SK-N-SH (cell line): ENCODE measurements at regions not wholly inside any gene's neighbourhood (a gene's known extent, or its start where the extent isn't known, plus 50 kb on each side); places are given as distances from the start of the nearest gene placed in this dataset.

ENCODE experiments used
- CTCF ChIA-PET: fragments of 300-600, 350-600 bp; formaldehyde crosslinking; extraction: SDS; loops from one replicate; lab custom pipeline; 2021; lab: Yijun Ruan, JAX
- POLR2A ChIA-PET: fragments of 350-600 bp; sonication (Branson Sonifier 250); formaldehyde crosslinking; extraction: SDS; loops from one replicate; lab custom pipeline; 2020; ENCODE audit warnings: antibody characterized with exemption, inconsistent platforms; lab: Yijun Ruan, JAX
- DNase-seq: peaks from one replicate; pipeline ENCODE4 v3.0.0; 2012
- H2AFZ ChIP-seq: fragments of 200-600 bp; sonication (generic); 2 replicates; pipeline ENCODE4 v1.8.1; 2016; ENCODE audit warnings: antibody characterized with exemption, mild to moderate bottlenecking, low read depth
- H3F3A ChIP-seq: fragments of 200-600 bp; sonication (generic); replicated peaks from 2 replicates; pipeline ENCODE3; 2016; ENCODE audit warnings: antibody characterized with exemption, mild to moderate bottlenecking; ENCODE audit not compliant: insufficient read depth
- H3K27ac ChIP-seq, 2 experiments: fragments of 200-500 bp in 1 of 2; fragments of 200-600 bp in 1 of 2; sonication (Bioruptor generic) in 1 of 2; sonication (generic), shearing (Covaris generic) in 1 of 2; 2 replicates each; pipeline versions ENCODE4 v1.5.1 to v1.6.1; 2014 to 2016; ENCODE audit warnings: low read depth in 2 of 2, inconsistent platforms in 1 of 2, low read length in 1 of 2, mild to moderate bottlenecking in 1 of 2, mixed read lengths in 1 of 2
- H3K27me3 ChIP-seq: fragments of 200-600 bp; sonication (generic), shearing (Covaris generic); 2 replicates; pipeline ENCODE4 v1.6.1; 2016; ENCODE audit warnings: mixed run types; ENCODE audit not compliant: insufficient read depth
- H3K36me3 ChIP-seq, 2 experiments: fragments of 200-500 bp in 1 of 2; fragments of 200-600 bp in 1 of 2; sonication (Bioruptor generic) in 1 of 2; sonication (generic) in 1 of 2; replicated peaks in 1 of 2; 2 replicates each; pipeline versions ENCODE3 to v1.5.1; 2014 to 2016; ENCODE audit warnings: low read length in 1 of 2, mild to moderate bottlenecking in 1 of 2; ENCODE audit not compliant: insufficient read depth in 2 of 2, control insufficient read depth in 1 of 2
- H3K4me1 ChIP-seq, 2 experiments: fragments of 200-500 bp in 1 of 2; fragments of 200-600 bp in 1 of 2; sonication (Bioruptor generic) in 1 of 2; sonication (generic), shearing (Covaris generic) in 1 of 2; 2 replicates each; pipeline versions ENCODE4 v1.5.1 to v1.6.1; 2014 to 2016; ENCODE audit warnings: low read depth in 1 of 2, low read length in 1 of 2, mixed run types in 1 of 2; ENCODE audit not compliant: insufficient read depth in 2 of 2, control insufficient read depth in 1 of 2
- H3K4me2 ChIP-seq: fragments of 200-600 bp; sonication (generic), shearing (Covaris generic); 2 replicates; pipeline ENCODE4 v1.6.1; 2017; ENCODE audit warnings: mixed run types
- H3K4me3 ChIP-seq, 2 experiments: fragments of 200-500 bp in 1 of 2; fragments of 200-600 bp in 1 of 2; sonication (Bioruptor generic) in 1 of 2; sonication (generic), shearing (Covaris generic) in 1 of 2; 2 replicates each; pipeline versions ENCODE4 v1.5.1 to v1.8.1; 2014 to 2016; ENCODE audit warnings: low read depth in 2 of 2, inconsistent platforms in 1 of 2, low read length in 1 of 2, mild to moderate bottlenecking in 1 of 2, mixed read lengths in 1 of 2, moderate library complexity in 1 of 2
- H3K79me2 ChIP-seq: fragments of 200-600 bp; sonication (generic); 2 replicates; pipeline ENCODE4 v1.8.1; 2017; ENCODE audit warnings: mild to moderate bottlenecking; ENCODE audit not compliant: insufficient read depth
- H3K9ac ChIP-seq: fragments of 200-600 bp; sonication (generic); 2 replicates; pipeline ENCODE4 v1.6.1; 2017; ENCODE audit warnings: mixed run types
- H3K9me2 ChIP-seq: fragments of 200-600 bp; sonication (generic); 2 replicates; pipeline ENCODE4 v1.6.1; 2017; ENCODE audit warnings: mixed run types
- H3K9me3 ChIP-seq: fragments of 200-600 bp; sonication (generic); 2 replicates; pipeline ENCODE4 v1.6.1; 2017; ENCODE audit warnings: mixed run types, mild to moderate bottlenecking, moderate library complexity
- H4K20me1 ChIP-seq: fragments of 200-600 bp; sonication (generic); 2 replicates; pipeline ENCODE4 v1.6.1; 2017; ENCODE audit warnings: mild to moderate bottlenecking, mixed run types; ENCODE audit not compliant: insufficient read depth
- ELF1 ChIP-seq: IDR thresholded peaks from 2 replicates; pipeline ENCODE4 v1.4.0; 2012
- EP300 ChIP-seq, 2 experiments: IDR thresholded peaks; 2 replicates each; pipeline versions ENCODE4 v1.4.0 to v1.6.1; 2012; ENCODE audit warnings: borderline replicate concordance in 1 of 2, low read depth in 1 of 2, low read length in 1 of 2
- FOXJ3 ChIP-seq: sonication (generic); formaldehyde crosslinking; IDR thresholded peaks from 2 replicates; pipeline ENCODE4 v1.5.1; 2020; ENCODE audit warnings: mild to moderate bottlenecking, missing genetic modification reagents
- GABPA ChIP-seq: IDR thresholded peaks from 2 replicates; pipeline ENCODE4 v1.4.0; 2012; ENCODE audit warnings: low read depth, mild to moderate bottlenecking
- GATA2 ChIP-seq: sonication (generic); formaldehyde crosslinking; IDR thresholded peaks from 2 replicates; pipeline ENCODE4 v1.5.0; 2020; ENCODE audit warnings: mild to moderate bottlenecking, missing genetic modification reagents
- JUND ChIP-seq: IDR thresholded peaks from 2 replicates; pipeline ENCODE4 v1.4.0; 2012
- MXI1 ChIP-seq: IDR thresholded peaks from 2 replicates; pipeline ENCODE4 v1.6.1; 2012; ENCODE audit warnings: mild to moderate bottlenecking, low read depth, low read length, improper control_type of control experiment
- NFIC ChIP-seq: IDR thresholded peaks from 2 replicates; pipeline ENCODE4 v1.4.0; 2012; ENCODE audit warnings: borderline replicate concordance
- POLR2AphosphoS5 ChIP-seq: IDR thresholded peaks from 2 replicates; pipeline ENCODE4 v1.6.1; 2012; ENCODE audit warnings: low read depth, low read length
- RAD21 ChIP-seq: IDR thresholded peaks from 2 replicates; pipeline ENCODE4 v1.6.1; 2012; ENCODE audit warnings: mild to moderate bottlenecking, low read length
- RFX5 ChIP-seq: IDR thresholded peaks from 2 replicates; pipeline ENCODE4 v1.6.1; 2012; ENCODE audit warnings: mild to moderate bottlenecking, improper control_type of control experiment, low read length
- RXRA ChIP-seq: IDR thresholded peaks from 2 replicates; pipeline ENCODE4 v1.4.0; 2012; ENCODE audit warnings: low read depth, mild to moderate bottlenecking, borderline replicate concordance
- SIN3A ChIP-seq: IDR thresholded peaks from 2 replicates; pipeline ENCODE4 v1.6.1; 2012; ENCODE audit warnings: low read depth, mild to moderate bottlenecking, low read length, moderate library complexity, borderline replicate concordance
- SMC3 ChIP-seq: IDR thresholded peaks from 2 replicates; pipeline ENCODE4 v1.6.1; 2012; ENCODE audit warnings: low read depth, low read length, improper control_type of control experiment
- TAF1 ChIP-seq: IDR thresholded peaks from 2 replicates; pipeline ENCODE4 v1.6.1; 2012; ENCODE audit warnings: low read depth, mild to moderate bottlenecking, low read length, moderate library complexity, borderline replicate concordance
- TCF12 ChIP-seq: IDR thresholded peaks from 2 replicates; pipeline ENCODE4 v1.4.0; 2012
- YY1 ChIP-seq: IDR thresholded peaks from 2 replicates; pipeline ENCODE4 v1.4.0; 2012; ENCODE audit warnings: low read depth, mild to moderate bottlenecking
- WGBS: methylation state at CpG from one replicate; pipeline ENCODE4 v1.1.6; 2017; ENCODE audit warnings: low lambda C conversion rate; 5-methylcytosine and 5-hydroxymethylcytosine counted together
- TF ChIP-seq, protein P1 (sequence below): IDR thresholded peaks from 2 replicates; pipeline ENCODE4 v1.4.0; 2012; ENCODE audit warnings: low read depth, borderline replicate concordance
- TF ChIP-seq, protein P2 (sequence below): IDR thresholded peaks from 2 replicates; pipeline ENCODE4; 2012
- TF ChIP-seq, protein P3 (sequence below): fragments of 150-350 bp; IDR thresholded peaks from 2 replicates; pipeline ENCODE4 v1.6.1; 2017; ENCODE audit warnings: antibody characterized with exemption, low read length, low read depth, borderline replicate concordance
- TF ChIP-seq, protein P4 (sequence below): IDR thresholded peaks from 2 replicates; pipeline ENCODE4 v1.6.1; 2012; ENCODE audit warnings: mild to moderate bottlenecking, low read depth, low read length, moderate library complexity

DNA sequence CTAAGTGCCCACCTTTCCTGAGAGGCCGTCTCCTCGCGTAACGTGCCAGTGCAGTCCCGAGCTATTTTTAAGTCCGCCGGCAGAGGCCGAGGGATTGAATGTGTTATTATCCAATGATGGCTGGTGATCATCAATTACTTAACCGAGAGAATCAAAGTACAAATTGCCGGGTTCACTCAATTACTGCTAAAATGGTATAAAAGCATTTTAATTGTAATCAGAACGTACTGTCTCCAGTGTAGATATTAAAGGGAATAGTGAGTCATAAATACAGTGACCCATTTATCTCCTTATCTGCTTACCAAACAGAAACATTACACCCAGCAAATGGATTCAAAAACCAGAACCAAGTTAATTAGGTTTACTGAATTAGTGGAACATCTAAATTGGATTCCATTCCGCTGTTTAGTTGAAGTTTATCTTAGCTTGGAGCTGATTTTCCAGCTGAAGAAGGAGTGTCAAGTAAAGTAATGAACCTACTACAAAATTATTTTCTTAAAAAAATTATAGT is 334.9 kb downstream of the BRD1 start:
- peak; percentile 57 for DNase-seq
- Histone ChIP-seq H3F3A (no peaks in the 10 kb centered on the region), H3K4me1 (peaks cover 0 to 4% of the 10 kb centered on the region in 2 experiments; a peak in 1 of 4 replicates), H3K36me3 (no peaks in the 10 kb centered on the region), H3K9me2 (no peaks in the 10 kb centered on the region), H2AFZ (no peak overlapping the region), H4K20me1 (no peaks in the 10 kb centered on the region), H3K27ac (no peak overlapping the region), H3K27me3 (no peaks in the 10 kb centered on the region; the same call in 1 of the 2 replicates), H3K79me2 (no peaks in the 10 kb centered on the region), H3K4me2 (no peak overlapping the region), H3K9ac (no peak overlapping the region), H3K9me3 (no peaks in the 10 kb centered on the region), H3K4me3 (no peak overlapping the region)
- 11% methylated on average over 12 of the region's 12 CpGs for WGBS
- ChIA-PET CTCF (interaction anchor here (1.0 kb wide), 1 partner anchor 9 kb away, joined by 3 read pairs; no protein-coding TSS in a partner anchor), POLR2A (no interaction called here)
- no peak for TF ChIP-seq MXI1
- TF ChIP-seq JUND, result no peak
- TF ChIP-seq, protein P1, sequence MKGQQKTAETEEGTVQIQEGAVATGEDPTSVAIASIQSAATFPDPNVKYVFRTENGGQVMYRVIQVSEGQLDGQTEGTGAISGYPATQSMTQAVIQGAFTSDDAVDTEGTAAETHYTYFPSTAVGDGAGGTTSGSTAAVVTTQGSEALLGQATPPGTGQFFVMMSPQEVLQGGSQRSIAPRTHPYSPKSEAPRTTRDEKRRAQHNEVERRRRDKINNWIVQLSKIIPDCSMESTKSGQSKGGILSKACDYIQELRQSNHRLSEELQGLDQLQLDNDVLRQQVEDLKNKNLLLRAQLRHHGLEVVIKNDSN, result no peak
- TF ChIP-seq GATA2 (CRISPR knock-in tag), result peak; percentile 35; the same call in 1 of the 2 replicates

DNA sequence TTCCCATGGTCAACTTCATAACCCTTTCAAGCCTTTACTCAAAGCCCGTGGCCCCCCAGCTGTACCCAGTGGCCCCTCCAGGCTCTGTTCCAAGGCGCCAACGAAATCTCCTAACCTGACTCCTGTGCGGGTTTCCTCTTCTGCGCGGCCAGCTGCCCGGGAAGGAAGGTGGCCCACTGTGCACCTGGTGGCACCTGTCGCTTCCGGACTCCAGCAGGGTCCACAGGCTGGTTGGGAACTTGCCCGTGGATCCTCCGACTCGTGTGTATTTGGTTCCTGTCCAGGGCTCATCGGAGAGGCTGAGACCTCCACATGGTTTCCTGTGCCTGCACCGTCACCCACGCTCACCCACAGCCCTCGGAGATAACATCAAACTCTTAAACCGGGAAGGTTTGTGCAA is 335.4 kb downstream of the BRD1 start:
- no peaks in the 10 kb centered on the region for H4K20me1 ChIP-seq
- no peak overlapping the region for H2AFZ ChIP-seq
- no peaks in the 10 kb centered on the region; the same call in 1 of the 2 replicates for H3K27me3 ChIP-seq
- H3K4me2 ChIP-seq, result no peak overlapping the region
- DNase-seq, result no peak
- no peak overlapping the region for H3K4me3 ChIP-seq
- H3K79me2 ChIP-seq, result no peaks in the 10 kb centered on the region
- TF ChIP-seq, protein P2, sequence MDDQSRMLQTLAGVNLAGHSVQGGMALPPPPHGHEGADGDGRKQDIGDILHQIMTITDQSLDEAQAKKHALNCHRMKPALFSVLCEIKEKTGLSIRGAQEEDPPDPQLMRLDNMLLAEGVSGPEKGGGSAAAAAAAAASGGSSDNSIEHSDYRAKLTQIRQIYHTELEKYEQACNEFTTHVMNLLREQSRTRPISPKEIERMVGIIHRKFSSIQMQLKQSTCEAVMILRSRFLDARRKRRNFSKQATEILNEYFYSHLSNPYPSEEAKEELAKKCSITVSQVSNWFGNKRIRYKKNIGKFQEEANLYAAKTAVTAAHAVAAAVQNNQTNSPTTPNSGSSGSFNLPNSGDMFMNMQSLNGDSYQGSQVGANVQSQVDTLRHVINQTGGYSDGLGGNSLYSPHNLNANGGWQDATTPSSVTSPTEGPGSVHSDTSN, result no peak
- TF ChIP-seq YY1 (no peak), NFIC (no peak), MXI1 (no peak), TCF12 (no peak), EP300 (IDR thresholded peaks at IDR 0.05; ENCODE audit: borderline replicate concordance in 1 of 2, low read depth in 1 of 2, low read length in 1 of 2) (no peak), GATA2 (CRISPR knock-in tag) (no peak), RXRA (no peak), POLR2AphosphoS5 (no peak), ELF1 (no peak), RFX5 (no peak), GABPA (no peak), SMC3 (no peak), JUND (no peak), SIN3A (no peak), RAD21 (no peak), FOXJ3 (CRISPR knock-in tag) (no peak), TAF1 (no peak)
- TF ChIP-seq, protein P3, sequence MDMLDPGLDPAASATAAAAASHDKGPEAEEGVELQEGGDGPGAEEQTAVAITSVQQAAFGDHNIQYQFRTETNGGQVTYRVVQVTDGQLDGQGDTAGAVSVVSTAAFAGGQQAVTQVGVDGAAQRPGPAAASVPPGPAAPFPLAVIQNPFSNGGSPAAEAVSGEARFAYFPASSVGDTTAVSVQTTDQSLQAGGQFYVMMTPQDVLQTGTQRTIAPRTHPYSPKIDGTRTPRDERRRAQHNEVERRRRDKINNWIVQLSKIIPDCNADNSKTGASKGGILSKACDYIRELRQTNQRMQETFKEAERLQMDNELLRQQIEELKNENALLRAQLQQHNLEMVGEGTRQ, result no peak
- TF ChIP-seq, protein P4, sequence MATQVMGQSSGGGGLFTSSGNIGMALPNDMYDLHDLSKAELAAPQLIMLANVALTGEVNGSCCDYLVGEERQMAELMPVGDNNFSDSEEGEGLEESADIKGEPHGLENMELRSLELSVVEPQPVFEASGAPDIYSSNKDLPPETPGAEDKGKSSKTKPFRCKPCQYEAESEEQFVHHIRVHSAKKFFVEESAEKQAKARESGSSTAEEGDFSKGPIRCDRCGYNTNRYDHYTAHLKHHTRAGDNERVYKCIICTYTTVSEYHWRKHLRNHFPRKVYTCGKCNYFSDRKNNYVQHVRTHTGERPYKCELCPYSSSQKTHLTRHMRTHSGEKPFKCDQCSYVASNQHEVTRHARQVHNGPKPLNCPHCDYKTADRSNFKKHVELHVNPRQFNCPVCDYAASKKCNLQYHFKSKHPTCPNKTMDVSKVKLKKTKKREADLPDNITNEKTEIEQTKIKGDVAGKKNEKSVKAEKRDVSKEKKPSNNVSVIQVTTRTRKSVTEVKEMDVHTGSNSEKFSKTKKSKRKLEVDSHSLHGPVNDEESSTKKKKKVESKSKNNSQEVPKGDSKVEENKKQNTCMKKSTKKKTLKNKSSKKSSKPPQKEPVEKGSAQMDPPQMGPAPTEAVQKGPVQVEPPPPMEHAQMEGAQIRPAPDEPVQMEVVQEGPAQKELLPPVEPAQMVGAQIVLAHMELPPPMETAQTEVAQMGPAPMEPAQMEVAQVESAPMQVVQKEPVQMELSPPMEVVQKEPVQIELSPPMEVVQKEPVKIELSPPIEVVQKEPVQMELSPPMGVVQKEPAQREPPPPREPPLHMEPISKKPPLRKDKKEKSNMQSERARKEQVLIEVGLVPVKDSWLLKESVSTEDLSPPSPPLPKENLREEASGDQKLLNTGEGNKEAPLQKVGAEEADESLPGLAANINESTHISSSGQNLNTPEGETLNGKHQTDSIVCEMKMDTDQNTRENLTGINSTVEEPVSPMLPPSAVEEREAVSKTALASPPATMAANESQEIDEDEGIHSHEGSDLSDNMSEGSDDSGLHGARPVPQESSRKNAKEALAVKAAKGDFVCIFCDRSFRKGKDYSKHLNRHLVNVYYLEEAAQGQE, result no peak
- 17% methylated on average over 11 of the region's 17 CpGs for WGBS
- no peaks in the 10 kb centered on the region for H3K9me2 ChIP-seq
- no peak overlapping the region for H3K9ac ChIP-seq
- H3K9me3 ChIP-seq, result no peaks in the 10 kb centered on the region
- CTCF ChIA-PET, result interaction anchor here (1.0 kb wide), 1 partner anchor 10 kb away, joined by 3 read pairs; no protein-coding TSS in a partner anchor
- H3K27ac ChIP-seq, result no peak overlapping the region
- H3K36me3 ChIP-seq, result no peaks in the 10 kb centered on the region
- H3K4me1 ChIP-seq, result peaks cover 0 to 4% of the 10 kb centered on the region in 2 experiments; a peak in 1 of 4 replicates
- POLR2A ChIA-PET, result no interaction called here
- H3F3A ChIP-seq, result no peaks in the 10 kb centered on the region
